Heart right ventricle (tissue), 16 donors: ENCODE measurements at regions not wholly inside any gene's neighbourhood (a gene's known extent, or its start where the extent isn't known, plus 50 kb on each side); places are given as distances from the start of the nearest gene placed in this dataset.

Experiments used
- ATAC-seq, 8 donors: fragments of 200-7000 bp; cut with Tn5 transposase; one replicate each; pipeline ENCODE4 v1.9.1; 2020; ENCODE audit warnings: mild to moderate bottlenecking in 8 of 8, moderate library complexity in 8 of 8, moderate number of reproducible peaks in 1 of 8
- DNase-seq, 2 donors: peaks; one replicate each; pipeline ENCODE4 v3.0.0-alpha.2; 2020
- H3K27ac ChIP-seq, 10 donors: fragments of 200-600 bp; sonication (generic) in 2 of 10; one replicate each; pipeline versions ENCODE4 v1.5.0 to v1.8.0; 2020 to 2022; ENCODE audit warnings: mild to moderate bottlenecking in 3 of 10
- H3K27me3 ChIP-seq, 7 donors: fragments of 200-600 bp; one replicate each; pipeline ENCODE4 v1.8.0; 2021 to 2022; ENCODE audit warnings: mild to moderate bottlenecking in 2 of 7
- H3K36me3 ChIP-seq, 9 donors: fragments of 200-600 bp; sonication (generic) in 1 of 9; one replicate each; pipeline versions ENCODE4 v1.5.0 to v1.8.0; 2020 to 2022; ENCODE audit warnings: mild to moderate bottlenecking in 2 of 9
- H3K4me1 ChIP-seq, 9 donors: fragments of 200-600 bp; sonication (generic) in 1 of 9; one replicate each; pipeline versions ENCODE4 v1.5.0 to v1.8.0; 2020 to 2022; ENCODE audit warnings: mild to moderate bottlenecking in 4 of 9
- H3K4me3 ChIP-seq, 10 donors: fragments of 200-600 bp; sonication (generic) in 2 of 10; one replicate each; pipeline versions ENCODE4 v1.5.0 to v1.8.0; 2020 to 2022; ENCODE audit warnings: mild to moderate bottlenecking in 7 of 10, moderate library complexity in 2 of 10
- H3K9me3 ChIP-seq, 11 donors: fragments of 200-600 bp in 10 of 11; sonication (generic) in 2 of 11; one replicate each; pipeline versions ENCODE4 v1.5.0 to v1.8.0; 2013 to 2022; ENCODE audit warnings: mild to moderate bottlenecking in 2 of 11, control low read depth in 1 of 11, moderate library complexity in 1 of 11
- CTCF ChIP-seq, 9 donors: fragments of 200-600 bp; sonication (generic) in 2 of 9; IDR thresholded peaks; one replicate each; pipeline versions ENCODE4 v1.5.0 to v1.8.0; 2021 to 2022; ENCODE audit warnings: antibody characterized with exemption in 9 of 9, mild to moderate bottlenecking in 5 of 9, moderate library complexity in 1 of 9
- whole genome bisulfite sequencing, 2 donors: extraction: QIAGEN DNeasy Blood & Tissue Kit; methylation state at CpG; one replicate each; pipeline ENCODE4 v1.1.7; 2013; ENCODE audit warnings: inconsistent platforms in 1 of 2; 5-methylcytosine and 5-hydroxymethylcytosine counted together
- intact Hi-C, 10 donors: fragments of 100-400 bp; cut with DNase I; formaldehyde crosslinking; loops; one replicate each; pipeline versions ENCODE4 v1.11.1 to v1.14.2; 2022
- donor health status: Arrhythmogenic right ventricular cardiomyopathy.
- donor health status: ischemic (EF 13 %, LVEDD 7.1; RV severe dilation, severe dysfunction).
- donor health status: healthy with polysubstance abuse.
- donor health status: DM: no; HTN: yes; CAD: no.
- donor health status: DM: no; HTN: no; CAD: no.
- donor health status: ischemic (EF 25% LVEDD 6.9; RV normal size, moderate dysfunction).
- donor health status: ischemic (EF 25% LVEDD 5.7; RV mildly dilated, moderate dysfunction).
- donor health status: healthy.
- donor health status: DM: yes; HTN: yes; CAD: no.
- donor health status: Ischemic cardiomyopathy.
- donor health status: ischemic (EF 35%, LVEDD 5.7; RV mildly dilated, moderate dysfunction).
- donor health status: nonischemic (EF 11% LVEDD 7.7; RV severe dilation, severe dysfunction).
- donor health status: DM: yes; HTN: yes; CAD: no.
- donor health status: PGD.
- donor health status: ischemic (EF 29% LVEDD 5.4; RV normal size, mild dysfunction).
- donor health status: nonischemic (EF 23%, LVEDD 6.1; RV moderate dilation, normal function).

GRCh38 chr1:101698681-101699080, 298.0 kb downstream of the OLFM3 start:
- no peak for ATAC-seq
- H3K27me3 ChIP-seq: no peaks in the 10 kb centered on the region
- no peaks in the 10 kb centered on the region for H3K9me3 ChIP-seq
- no peak for TF ChIP-seq CTCF (IDR thresholded peaks at IDR 0.05)
- no peak overlapping the region for H3K4me3 ChIP-seq
- no peaks in the 10 kb centered on the region for H3K4me1 ChIP-seq
- no peak overlapping the region for H3K27ac ChIP-seq
- 74 to 81% methylated on average over 1 of the region's 1 CpG for WGBS, 2 donors
- no peaks in the 10 kb centered on the region for H3K36me3 ChIP-seq
- no peak for DNase-seq
- intact Hi-C loops: no loop called here

- H3K4me3 ChIP-seq: no peak overlapping the region
Observed at GRCh38 chr1:101704895-101705294, 291.8 kb downstream of the OLFM3 start.

GRCh38 chr1:101706366-101706765, 290.4 kb downstream of the OLFM3 start:
- no peak for ATAC-seq
- DNase-seq: no peak
- H3K9me3 ChIP-seq: no peaks in the 10 kb centered on the region
- H3K27ac ChIP-seq: no peak overlapping the region
- no peak overlapping the region for H3K4me3 ChIP-seq
- H3K36me3 ChIP-seq: no peaks in the 10 kb centered on the region
- no peak for TF ChIP-seq CTCF (IDR thresholded peaks at IDR 0.05)
- H3K4me1 ChIP-seq: no peaks in the 10 kb centered on the region
- no peaks in the 10 kb centered on the region for H3K27me3 ChIP-seq
- intact Hi-C loops: no loop called here

More at GRCh38 chr1:101704895-101705294, 291.8 kb downstream of the OLFM3 start:
- Histone ChIP-seq H3K4me1 (no peaks in the 10 kb centered on the region), H3K27ac (no peak overlapping the region), H3K27me3 (no peaks in the 10 kb centered on the region), H3K36me3 (no peaks in the 10 kb centered on the region), H3K9me3 (no peaks in the 10 kb centered on the region)
- DNase-seq (no peak), ATAC-seq (no peak)
- TF ChIP-seq CTCF (IDR thresholded peaks at IDR 0.05): no peak
- intact Hi-C loops: no loop called here

GRCh38 chr1:101709721-101710120, 287.0 kb downstream of the OLFM3 start:
- no peak for TF ChIP-seq CTCF (IDR thresholded peaks at IDR 0.05)
- no peak overlapping the region for H3K4me3 ChIP-seq
- intact Hi-C loops: no loop called here
- no peaks in the 10 kb centered on the region for H3K27me3 ChIP-seq
- no peak for ATAC-seq
- H3K4me1 ChIP-seq: no peaks in the 10 kb centered on the region
- H3K36me3 ChIP-seq: no peaks in the 10 kb centered on the region
- DNase-seq: no peak
- no peaks in the 10 kb centered on the region for H3K9me3 ChIP-seq
- H3K27ac ChIP-seq: no peak overlapping the region

GRCh38 chr1:101713760-101714159, 283.0 kb downstream of the OLFM3 start:
- Histone ChIP-seq H3K4me3 (no peak overlapping the region), H3K27me3 (no peaks in the 10 kb centered on the region), H3K4me1 (no peaks in the 10 kb centered on the region), H3K36me3 (no peaks in the 10 kb centered on the region), H3K27ac (no peak overlapping the region), H3K9me3 (no peaks in the 10 kb centered on the region)
- ATAC-seq (no peak), DNase-seq (no peak)
- intact Hi-C loops: no loop called here
- TF ChIP-seq CTCF (IDR thresholded peaks at IDR 0.05): no peak
- 58 to 72% methylated on average over 1 of the region's 1 CpG for WGBS, 2 donors
